A673 (cell line): ENCODE measurements at regions not wholly inside any gene's neighbourhood (a gene's known extent, or its start where the extent isn't known, plus 50 kb on each side); places are given as distances from the start of the nearest gene placed in this dataset.

ENCODE experiments used
- CTCF ChIP-seq: fragments of 300-800, 200-600 bp; sonication (generic); conservative IDR thresholded peaks from 2 replicates; pipeline ENCODE4 v1.5.1; 2017; ENCODE audit warnings: low read depth, mild to moderate bottlenecking, antibody characterized with exemption, low read length, moderate library complexity, mixed read lengths
- EZH2 ChIP-seq: fragments of 200-600 bp; sonication (generic); IDR thresholded peaks from 2 replicates; pipeline ENCODE4 v1.6.1; 2017; ENCODE audit warnings: borderline replicate concordance, low read depth, mild to moderate bottlenecking, mixed read lengths, antibody characterized with exemption, low read length; ENCODE audit not compliant: poor library complexity, severe bottlenecking

GRCh38 chr1:75053207-75053606 is 81.0 kb upstream of the LHX8 start:
- TF ChIP-seq CTCF (0 out of 2 replicates have a peak, but pooled peaks have one; percentile 12), EZH2 (no peak)
